Neural crest cell (in vitro differentiated cells): ENCODE measurements at regions not wholly inside any gene's neighbourhood (a gene's known extent, or its start where the extent isn't known, plus 50 kb on each side); places are given as distances from the start of the nearest gene placed in this dataset.

ENCODE experiments used
- DNase-seq: peaks from one replicate; pipeline ENCODE4 v3.0.0; 2021; ENCODE audit warnings: low read depth, mixed read lengths, low spot score
- H3K27ac Mint-ChIP-seq: one replicate; pipeline ENCODE4 v1.8.0; 2021; ENCODE audit warnings: mild to moderate bottlenecking, mixed read lengths; ENCODE audit not compliant: unreplicated experiment
- H3K27me3 Mint-ChIP-seq: 2 replicates; pipeline ENCODE4 v1.8.0; 2021; ENCODE audit warnings: low read depth, mild to moderate bottlenecking, mixed read lengths
- H3K36me3 Mint-ChIP-seq: 2 replicates; pipeline ENCODE4 v1.8.0; 2021; ENCODE audit warnings: low read depth, mild to moderate bottlenecking, mixed read lengths
- H3K4me1 Mint-ChIP-seq: 2 replicates; pipeline ENCODE4 v1.8.0; 2021; ENCODE audit warnings: mixed read lengths
- H3K4me3 Mint-ChIP-seq: one replicate; pipeline ENCODE4 v1.8.0; 2021; ENCODE audit warnings: mild to moderate bottlenecking, mixed read lengths
- H3K9me3 Mint-ChIP-seq: 2 replicates; pipeline ENCODE4 v1.8.0; 2021; ENCODE audit warnings: mixed read lengths
- TF ChIP-seq, protein P1 (sequence below): fragments of 200-600 bp; sonication (generic); conservative IDR thresholded peaks from 2 replicates; pipeline ENCODE4 v1.5.0; 2021; ENCODE audit warnings: antibody characterized with exemption, mild to moderate bottlenecking

DNA sequence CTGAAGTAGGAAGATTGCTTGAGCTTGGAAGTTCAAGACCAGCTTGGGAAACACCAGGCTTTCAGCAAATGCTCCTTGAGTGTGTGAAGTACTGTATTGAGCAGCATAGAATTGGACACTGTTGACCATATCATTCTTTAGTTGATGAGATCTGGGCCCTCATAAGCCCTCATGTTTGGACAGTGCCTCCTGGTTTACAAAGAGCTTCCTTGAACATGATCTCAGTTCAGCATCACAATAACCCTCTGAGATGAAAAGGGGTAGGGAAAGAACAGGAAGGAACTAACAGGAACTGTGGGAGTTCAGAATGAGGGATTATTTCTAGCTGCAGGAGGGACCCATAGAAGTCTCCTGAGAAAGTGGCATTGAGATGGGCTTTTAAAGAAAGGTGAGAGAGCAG is 153.2 kb downstream of the C12orf75 start:
- Mint-ChIP-seq H3K27me3 (no peaks in the 10 kb centered on the region), H3K4me1 (peaks cover 50% of the 10 kb centered on the region), H3K36me3 (no peaks in the 10 kb centered on the region), H3K4me3 (no peak overlapping the region), H3K9me3 (no peaks in the 10 kb centered on the region), H3K27ac (peak overlapping the region; percentile 63)
- TF ChIP-seq, protein P1, sequence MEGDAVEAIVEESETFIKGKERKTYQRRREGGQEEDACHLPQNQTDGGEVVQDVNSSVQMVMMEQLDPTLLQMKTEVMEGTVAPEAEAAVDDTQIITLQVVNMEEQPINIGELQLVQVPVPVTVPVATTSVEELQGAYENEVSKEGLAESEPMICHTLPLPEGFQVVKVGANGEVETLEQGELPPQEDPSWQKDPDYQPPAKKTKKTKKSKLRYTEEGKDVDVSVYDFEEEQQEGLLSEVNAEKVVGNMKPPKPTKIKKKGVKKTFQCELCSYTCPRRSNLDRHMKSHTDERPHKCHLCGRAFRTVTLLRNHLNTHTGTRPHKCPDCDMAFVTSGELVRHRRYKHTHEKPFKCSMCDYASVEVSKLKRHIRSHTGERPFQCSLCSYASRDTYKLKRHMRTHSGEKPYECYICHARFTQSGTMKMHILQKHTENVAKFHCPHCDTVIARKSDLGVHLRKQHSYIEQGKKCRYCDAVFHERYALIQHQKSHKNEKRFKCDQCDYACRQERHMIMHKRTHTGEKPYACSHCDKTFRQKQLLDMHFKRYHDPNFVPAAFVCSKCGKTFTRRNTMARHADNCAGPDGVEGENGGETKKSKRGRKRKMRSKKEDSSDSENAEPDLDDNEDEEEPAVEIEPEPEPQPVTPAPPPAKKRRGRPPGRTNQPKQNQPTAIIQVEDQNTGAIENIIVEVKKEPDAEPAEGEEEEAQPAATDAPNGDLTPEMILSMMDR, result no peak
- no peak for DNase-seq

DNA sequence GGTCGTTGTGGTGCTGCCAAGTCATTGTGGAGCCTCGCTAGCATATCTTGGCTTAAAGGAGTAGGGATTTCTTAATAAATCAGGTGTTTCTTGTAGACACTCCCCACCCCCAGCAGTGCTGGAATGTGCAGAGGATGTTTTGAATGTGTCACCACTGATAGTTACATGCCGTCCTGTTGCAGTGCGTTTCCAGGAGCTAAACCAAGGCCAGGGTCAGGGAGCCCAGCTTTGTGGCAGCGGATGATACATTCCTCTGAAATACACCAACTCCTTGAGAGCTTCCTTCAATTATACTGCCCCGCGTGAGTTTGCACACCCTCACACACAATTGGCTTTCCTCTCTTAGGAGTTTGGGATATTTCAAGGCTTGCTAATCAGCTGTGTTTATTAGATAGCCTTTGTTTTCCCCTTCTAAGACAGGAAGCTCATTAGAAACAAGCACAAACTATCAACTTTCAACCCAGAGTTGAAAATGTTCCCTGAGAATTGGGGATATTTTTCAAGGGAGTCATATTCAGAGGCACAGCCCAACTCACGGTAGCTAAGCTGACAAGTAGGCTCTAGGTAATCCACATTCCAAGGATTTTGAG is 154.9 kb downstream of the C12orf75 start:
- Mint-ChIP-seq H3K4me3 (no peak overlapping the region), H3K9me3 (no peaks in the 10 kb centered on the region), H3K27me3 (no peaks in the 10 kb centered on the region), H3K4me1 (peaks cover 34% of the 10 kb centered on the region), H3K27ac (no peak overlapping the region), H3K36me3 (no peaks in the 10 kb centered on the region)
- TF ChIP-seq, protein P1, result no peak
- DNase-seq, result no peak

DNA sequence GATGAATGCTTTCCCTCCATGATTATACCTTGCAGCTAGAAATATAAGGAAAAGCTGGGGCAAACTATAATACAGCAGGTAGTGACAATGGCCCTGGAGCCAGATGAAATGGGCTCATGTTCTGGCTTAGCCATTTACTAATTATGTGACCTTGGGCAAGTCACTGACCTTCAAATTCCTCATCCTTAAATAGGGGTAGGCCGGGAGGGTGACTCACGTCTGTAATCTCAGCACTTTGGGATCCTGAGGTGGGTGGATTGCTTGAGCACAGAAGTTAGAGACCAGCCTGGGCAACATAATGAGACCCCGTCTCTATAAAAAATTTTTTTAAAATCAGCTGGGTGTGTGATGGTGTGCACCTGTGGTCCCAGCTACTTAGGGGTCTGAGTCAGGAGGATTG is 155.4 kb downstream of the C12orf75 start:
- H3K27ac Mint-ChIP-seq, result no peak overlapping the region
- TF ChIP-seq, protein P1, result no peak

DNA sequence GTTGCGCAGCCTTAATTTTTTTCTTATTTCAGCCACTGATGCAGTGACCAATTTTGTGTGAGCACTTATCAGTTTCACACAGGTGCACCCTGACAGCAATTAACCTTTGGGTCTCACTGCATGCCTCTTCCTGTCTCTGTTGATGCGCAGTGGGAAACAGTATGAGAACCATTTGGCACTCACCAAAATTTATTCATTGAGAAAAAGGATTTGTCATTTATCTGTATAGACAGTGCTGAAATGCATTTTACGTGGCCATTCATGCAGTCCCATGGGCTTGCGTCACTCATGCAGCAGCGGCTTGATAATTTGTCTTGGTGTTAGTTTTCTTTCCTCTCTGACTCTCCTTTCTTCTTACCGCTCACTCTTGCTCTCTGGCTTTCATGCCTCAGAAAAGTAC is 157.5 kb downstream of the C12orf75 start:
- Mint-ChIP-seq H3K27ac (no peak overlapping the region), H3K27me3 (no peaks in the 10 kb centered on the region), H3K4me1 (peaks cover 22% of the 10 kb centered on the region), H3K9me3 (no peaks in the 10 kb centered on the region), H3K36me3 (no peaks in the 10 kb centered on the region), H3K4me3 (no peak overlapping the region)
- TF ChIP-seq, protein P1, result no peak
- DNase-seq, result no peak

More for the DNA sequence above, 155.4 kb downstream of the C12orf75 start:
- H3K9me3 Mint-ChIP-seq, result no peaks in the 10 kb centered on the region
- H3K36me3 Mint-ChIP-seq, result no peaks in the 10 kb centered on the region
- H3K4me3 Mint-ChIP-seq, result no peak overlapping the region
- no peak for DNase-seq
- peaks cover 28% of the 10 kb centered on the region for H3K4me1 Mint-ChIP-seq
- H3K27me3 Mint-ChIP-seq, result no peaks in the 10 kb centered on the region

DNA sequence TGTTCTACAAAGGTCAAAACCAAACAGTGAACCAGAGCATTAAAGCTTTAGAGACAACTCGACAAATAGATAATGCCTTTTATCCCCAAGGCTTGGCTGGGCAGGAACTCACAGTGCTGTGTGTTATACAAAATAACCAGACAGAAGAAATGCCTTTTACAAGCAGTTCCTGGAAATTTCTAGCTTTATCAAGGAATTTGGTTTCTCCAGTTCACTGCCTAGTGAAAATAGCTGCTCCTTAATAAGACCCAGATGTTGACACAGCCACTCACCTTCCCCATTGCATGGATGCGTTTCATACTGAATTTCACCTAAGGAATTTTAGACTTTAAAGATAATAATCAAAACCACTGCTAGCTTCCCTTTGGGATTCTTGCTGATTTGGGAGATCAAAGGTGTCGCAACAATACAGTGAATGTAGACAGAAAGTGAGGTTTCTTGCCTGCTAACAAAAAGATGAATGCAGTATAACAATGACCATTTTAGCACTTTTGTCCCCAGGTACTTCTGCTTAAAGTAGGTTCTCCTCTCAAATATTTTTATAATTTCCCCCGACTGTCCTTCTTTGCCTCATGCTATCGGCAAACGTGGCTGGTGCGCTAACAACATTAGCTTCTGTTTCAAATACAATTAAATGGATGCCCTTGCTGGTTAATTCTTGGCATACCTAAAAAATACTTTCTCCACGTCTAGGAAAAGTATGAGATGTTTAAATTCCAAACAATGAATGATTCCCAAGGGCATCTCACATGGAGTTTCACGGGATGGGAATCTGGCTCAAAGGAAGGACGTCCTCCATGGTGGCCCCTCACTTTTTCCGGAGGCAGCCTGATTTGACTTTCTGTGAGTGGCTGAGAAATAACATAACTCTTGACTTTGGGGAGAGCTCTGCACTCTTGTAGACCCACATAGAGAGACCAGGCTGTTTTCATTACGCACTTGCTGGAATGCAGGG is 162.4 kb downstream of the C12orf75 start:
- TF ChIP-seq, protein P1, result no peak
- Mint-ChIP-seq H3K9me3 (peaks cover 6% of the 10 kb centered on the region), H3K36me3 (peaks cover 6% of the 10 kb centered on the region), H3K27ac (no peak overlapping the region), H3K27me3 (no peaks in the 10 kb centered on the region), H3K4me1 (peaks cover 12% of the 10 kb centered on the region), H3K4me3 (no peak overlapping the region)
- no peak for DNase-seq
